H1 (cell line): ENCODE measurements at regions not wholly inside any gene's neighbourhood (a gene's known extent, or its start where the extent isn't known, plus 50 kb on each side); places are given as distances from the start of the nearest gene placed in this dataset.

Experiments used
- CBX5 ChIP-seq: fragments of 300-800, 300-1000 bp; sonication (generic); IDR thresholded peaks from 2 replicates; pipeline ENCODE4 v1.7.1; 2016; ENCODE audit warnings: antibody characterized with exemption, low read length, low read depth
- CREB1 ChIP-seq: IDR thresholded peaks from 2 replicates; pipeline ENCODE4 v1.6.1; 2012; ENCODE audit warnings: inconsistent platforms
- CTCF ChIP-seq, 3 experiments: IDR thresholded peaks; 1 replicate in 2 of 3; 2 replicates in 1 of 3; pipeline versions ENCODE4 v1.5.1 to v1.6.1; 2011; ENCODE audit warnings: low read length in 3 of 3, mild to moderate bottlenecking in 3 of 3, inconsistent platforms in 2 of 3, low read depth in 1 of 3, moderate library complexity in 1 of 3; ENCODE audit not compliant: insufficient read depth in 1 of 3; ENCODE audit errors: control extremely low read depth in 1 of 3
- EZH2 ChIP-seq: fragments of 200-600 bp; sonication (generic); IDR thresholded peaks from 2 replicates; pipeline ENCODE4 v1.7.1; 2012; ENCODE audit warnings: low read depth, mild to moderate bottlenecking, moderate library complexity, low read length, inconsistent platforms; ENCODE audit not compliant: severe bottlenecking
- GABPA ChIP-seq: IDR thresholded peaks from 2 replicates; pipeline ENCODE4 v1.6.1; 2011; ENCODE audit warnings: mild to moderate bottlenecking, low read length, moderate library complexity, borderline replicate concordance; ENCODE audit not compliant: insufficient read depth
- MAX ChIP-seq: IDR thresholded peaks from 2 replicates; pipeline ENCODE4 v1.6.1; 2012; ENCODE audit warnings: inconsistent platforms
- SUZ12 ChIP-seq: fragments of 200-600 bp; sonication (generic); IDR thresholded peaks from 2 replicates; pipeline ENCODE4 v1.6.1; 2012; ENCODE audit warnings: mild to moderate bottlenecking, inconsistent platforms, low read length, moderate library complexity, mixed read lengths
- TAF1 ChIP-seq: IDR thresholded peaks from 2 replicates; pipeline ENCODE4 v1.6.1; 2011; ENCODE audit warnings: mild to moderate bottlenecking, low read depth, low read length
- ZNF274 ChIP-seq: IDR thresholded peaks from 2 replicates; pipeline ENCODE4 v1.7.0; 2012; ENCODE audit warnings: low read length, borderline replicate concordance; ENCODE audit errors: extremely low read depth

GRCh38 chr18:45241982-45242565 is 373.2 kb upstream of the SLC14A2 start:
- TF ChIP-seq TAF1, result no peak
- no peak for TF ChIP-seq CTCF (IDR thresholded peaks at IDR 0.05; ENCODE audit: control extremely low read depth in 1 of 3, insufficient read depth in 1 of 3, low read depth in 1 of 3, low read length in 3 of 3)
- TF ChIP-seq EZH2, result no peak
- TF ChIP-seq CREB1, result no peak
- no peak for TF ChIP-seq SUZ12
- TF ChIP-seq MAX, result no peak
- TF ChIP-seq CBX5, result no peak
- TF ChIP-seq ZNF274, result no peak
- no peak for TF ChIP-seq GABPA
